ENCODE measurements at regions not wholly inside any gene's neighbourhood (a gene's known extent, or its start where the extent isn't known, plus 50 kb on each side); places are given as distances from the start of the nearest gene placed in this dataset.

DNA sequence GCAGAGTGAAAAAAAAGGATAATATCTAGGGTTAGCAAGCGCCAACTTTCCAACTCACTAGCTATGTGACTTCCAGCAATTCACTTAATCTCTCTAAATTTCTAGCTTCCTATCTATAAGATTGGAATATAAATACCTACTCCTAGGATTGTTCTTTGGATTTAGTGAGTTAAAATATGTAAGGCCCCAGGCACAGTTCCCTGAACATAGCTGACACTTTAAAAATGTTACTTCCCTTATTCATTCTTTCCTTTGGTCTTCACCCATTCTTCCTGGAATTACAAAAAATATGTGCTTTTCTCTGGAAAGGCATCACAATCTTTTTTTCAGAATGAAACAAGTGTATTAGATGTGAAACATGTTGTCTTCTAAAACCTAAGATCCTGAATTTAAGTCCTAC lies 365.7 kb downstream of the RBM43 start:
- Histone ChIP-seq H3K9me3 (no peaks in the 10 kb centered on the region), H3K27ac (no peak overlapping the region), H3K4me1 (no peaks in the 10 kb centered on the region), H3K27me3 (no peaks in the 10 kb centered on the region), H3K4me3 (no peak overlapping the region), H3K36me3 (no peaks in the 10 kb centered on the region)
- DNase-seq, result no peak
- TF ChIP-seq, protein P1, sequence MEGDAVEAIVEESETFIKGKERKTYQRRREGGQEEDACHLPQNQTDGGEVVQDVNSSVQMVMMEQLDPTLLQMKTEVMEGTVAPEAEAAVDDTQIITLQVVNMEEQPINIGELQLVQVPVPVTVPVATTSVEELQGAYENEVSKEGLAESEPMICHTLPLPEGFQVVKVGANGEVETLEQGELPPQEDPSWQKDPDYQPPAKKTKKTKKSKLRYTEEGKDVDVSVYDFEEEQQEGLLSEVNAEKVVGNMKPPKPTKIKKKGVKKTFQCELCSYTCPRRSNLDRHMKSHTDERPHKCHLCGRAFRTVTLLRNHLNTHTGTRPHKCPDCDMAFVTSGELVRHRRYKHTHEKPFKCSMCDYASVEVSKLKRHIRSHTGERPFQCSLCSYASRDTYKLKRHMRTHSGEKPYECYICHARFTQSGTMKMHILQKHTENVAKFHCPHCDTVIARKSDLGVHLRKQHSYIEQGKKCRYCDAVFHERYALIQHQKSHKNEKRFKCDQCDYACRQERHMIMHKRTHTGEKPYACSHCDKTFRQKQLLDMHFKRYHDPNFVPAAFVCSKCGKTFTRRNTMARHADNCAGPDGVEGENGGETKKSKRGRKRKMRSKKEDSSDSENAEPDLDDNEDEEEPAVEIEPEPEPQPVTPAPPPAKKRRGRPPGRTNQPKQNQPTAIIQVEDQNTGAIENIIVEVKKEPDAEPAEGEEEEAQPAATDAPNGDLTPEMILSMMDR (IDR thresholded peaks at IDR 0.05), result no peak

DNA sequence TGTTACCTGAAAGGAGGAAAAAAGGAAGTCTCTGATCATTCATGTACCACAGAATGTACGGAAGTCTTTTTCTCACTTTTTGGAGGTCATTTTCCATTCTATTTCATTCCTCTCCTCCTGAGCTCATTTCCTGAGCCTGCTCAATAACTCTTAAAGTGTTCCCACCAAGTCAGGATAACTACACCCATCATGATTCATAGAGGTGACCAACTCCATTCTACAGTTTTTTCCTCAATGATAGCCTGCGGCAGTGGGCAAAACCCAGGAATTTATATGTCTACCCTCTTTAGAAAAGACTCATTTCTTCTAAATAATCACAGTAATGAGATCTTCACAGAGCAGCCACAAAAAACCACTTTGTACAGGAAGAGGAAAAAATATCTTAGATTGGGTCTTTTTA lies 372.5 kb downstream of the RBM43 start:
- no peak overlapping the region for H3K4me3 ChIP-seq
- no peaks in the 10 kb centered on the region for H3K36me3 ChIP-seq
- no peak for DNase-seq
- no peaks in the 10 kb centered on the region for H3K27me3 ChIP-seq
- no peak for TF ChIP-seq POLR2A (IDR thresholded peaks at IDR 0.05)
- TF ChIP-seq, protein P1 (IDR thresholded peaks at IDR 0.05), result no peak
- no peak overlapping the region for H3K27ac ChIP-seq
- no peaks in the 10 kb centered on the region for H3K4me1 ChIP-seq
- H3K9me3 ChIP-seq, result no peaks in the 10 kb centered on the region

DNA sequence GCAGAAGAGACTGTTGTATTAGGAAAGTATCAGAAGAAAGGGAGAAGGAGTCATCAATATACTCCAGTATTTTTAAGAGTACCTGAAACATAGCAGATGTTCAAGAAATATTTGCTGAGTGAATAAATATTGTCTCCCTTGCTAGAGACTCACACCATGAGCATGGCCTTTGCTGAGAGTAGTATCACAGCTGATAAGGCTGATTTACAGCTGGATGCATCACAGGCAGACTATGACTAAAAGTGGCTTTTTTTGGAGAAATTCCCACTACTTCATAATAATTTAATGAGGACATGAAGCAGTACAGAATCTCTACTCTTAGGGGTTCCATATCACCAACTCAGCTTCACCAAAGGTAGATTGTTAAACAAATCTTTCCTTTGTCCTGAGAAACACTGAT lies 373.3 kb downstream of the RBM43 start:
- H3K4me3 ChIP-seq, result no peak overlapping the region
- no peaks in the 10 kb centered on the region for H3K4me1 ChIP-seq
- no peaks in the 10 kb centered on the region for H3K27me3 ChIP-seq
- TF ChIP-seq, protein P1 (IDR thresholded peaks at IDR 0.05), result no peak
- no peak for TF ChIP-seq POLR2A (IDR thresholded peaks at IDR 0.05)
- no peaks in the 10 kb centered on the region for H3K9me3 ChIP-seq
- no peaks in the 10 kb centered on the region for H3K36me3 ChIP-seq
- H3K27ac ChIP-seq, result no peak overlapping the region
- no peak for DNase-seq

DNA sequence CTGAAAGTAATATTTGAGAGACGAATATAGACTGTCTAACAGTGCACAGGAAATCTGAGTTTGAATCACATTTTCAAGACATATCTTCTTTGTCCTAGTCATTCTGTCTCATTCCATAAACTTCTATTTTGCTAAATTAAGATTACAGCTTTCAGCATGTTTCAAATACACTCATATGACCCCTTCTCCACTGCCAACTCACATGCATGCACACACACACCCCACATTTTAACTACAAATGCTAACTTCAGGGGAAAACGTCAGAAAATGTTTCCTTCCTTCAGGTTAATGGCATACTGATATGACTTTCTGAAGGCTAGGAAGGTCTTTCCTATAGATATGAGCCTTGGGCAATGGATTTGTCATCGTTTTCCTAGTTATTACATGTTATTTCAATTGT lies 373.7 kb downstream of the RBM43 start:
- no peak for DNase-seq

DNA sequence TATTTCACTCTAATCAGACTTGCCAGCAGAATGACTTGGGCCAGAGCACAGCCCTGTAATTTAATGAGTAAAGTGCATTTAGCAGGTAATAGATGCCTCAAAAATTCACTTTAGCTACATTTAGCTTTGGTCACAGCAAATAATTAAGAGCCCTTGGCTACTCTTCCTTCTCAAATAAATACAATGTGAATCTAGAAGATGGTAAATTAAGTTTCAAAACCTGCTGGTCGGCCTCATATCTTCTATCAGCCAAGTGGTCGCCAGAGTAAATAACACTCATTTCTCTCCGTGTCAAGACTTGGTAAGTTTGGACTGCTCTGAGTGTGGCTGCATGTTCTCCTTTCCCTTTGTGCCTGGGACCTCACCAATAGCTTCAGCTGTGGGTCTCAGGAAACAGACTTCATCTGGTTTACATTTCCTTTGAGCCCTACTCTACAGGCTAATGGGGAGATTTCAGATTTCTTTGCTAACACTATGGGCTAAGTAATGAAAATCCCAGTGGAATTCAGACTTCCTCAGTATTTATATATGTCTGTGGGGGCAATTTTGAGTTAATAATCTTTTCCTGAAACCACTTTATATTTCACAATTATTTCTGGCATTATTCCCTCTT lies 375.8 kb downstream of the RBM43 start:
- TF ChIP-seq POLR2A (IDR thresholded peaks at IDR 0.05), result no peak
- TF ChIP-seq, protein P1 (IDR thresholded peaks at IDR 0.05), result no peak
- H3K36me3 ChIP-seq, result no peaks in the 10 kb centered on the region
- no peaks in the 10 kb centered on the region for H3K4me1 ChIP-seq
- H3K9me3 ChIP-seq, result no peaks in the 10 kb centered on the region
- no peak overlapping the region for H3K4me3 ChIP-seq
- DNase-seq, result no peak
- H3K27ac ChIP-seq, result no peak overlapping the region
- no peaks in the 10 kb centered on the region for H3K27me3 ChIP-seq

More for the DNA sequence above, 373.7 kb downstream of the RBM43 start:
- Histone ChIP-seq H3K27ac (no peak overlapping the region), H3K4me1 (no peaks in the 10 kb centered on the region), H3K27me3 (no peaks in the 10 kb centered on the region), H3K9me3 (no peaks in the 10 kb centered on the region), H3K36me3 (no peaks in the 10 kb centered on the region), H3K4me3 (no peak overlapping the region)
- TF ChIP-seq, protein P1 (IDR thresholded peaks at IDR 0.05), result no peak
- TF ChIP-seq POLR2A (IDR thresholded peaks at IDR 0.05), result no peak

DNA sequence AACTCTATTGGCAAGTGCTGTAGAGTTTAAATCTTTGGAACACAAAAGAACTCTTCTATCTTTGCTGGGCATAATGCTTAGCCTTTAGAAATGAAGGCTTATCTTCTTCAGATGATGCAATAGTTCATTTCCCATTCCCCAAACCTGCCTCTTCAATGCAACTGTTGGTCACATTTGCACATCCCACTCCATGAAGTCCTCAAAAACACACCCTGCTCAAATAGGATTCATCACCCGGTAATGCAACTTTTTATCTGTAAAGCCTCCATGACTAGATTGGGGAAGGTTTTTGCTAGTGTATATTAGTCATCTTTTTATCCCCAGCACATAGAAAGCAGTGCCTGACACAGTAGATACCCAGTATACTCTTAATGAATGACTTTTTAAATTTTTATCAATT lies 376.4 kb downstream of the RBM43 start:
- no peak for DNase-seq
- Histone ChIP-seq H3K4me1 (no peaks in the 10 kb centered on the region), H3K36me3 (no peaks in the 10 kb centered on the region), H3K27me3 (no peaks in the 10 kb centered on the region), H3K9me3 (no peaks in the 10 kb centered on the region), H3K4me3 (no peak overlapping the region), H3K27ac (no peak overlapping the region)
- TF ChIP-seq, protein P1 (IDR thresholded peaks at IDR 0.05), result no peak
- TF ChIP-seq POLR2A (IDR thresholded peaks at IDR 0.05), result no peak
